BE2C (cell line): ENCODE measurements at regions not wholly inside any gene's neighbourhood (a gene's known extent, or its start where the extent isn't known, plus 50 kb on each side); places are given as distances from the start of the nearest gene placed in this dataset.

Source experiments
- DNase-seq: peaks from one replicate; pipeline ENCODE4 v3.0.0-alpha.2; 2020
- H3K27me3 ChIP-seq: fragments of 250-450 bp; sonication (Bioruptor Pico); 2 replicates; pipeline ENCODE4 v1.5.1; 2020; ENCODE audit warnings: mild to moderate bottlenecking
- H3K36me3 ChIP-seq: fragments of 250-450 bp; sonication (Bioruptor Pico); 2 replicates; pipeline ENCODE4 v1.5.1; 2020; ENCODE audit warnings: mild to moderate bottlenecking
- H3K4me1 ChIP-seq: fragments of 250-450 bp; sonication (Bioruptor Pico); 2 replicates; pipeline ENCODE4 v1.5.1; 2020
- H3K4me3 ChIP-seq: 2 replicates; pipeline ENCODE4 v1.5.1; 2011; ENCODE audit warnings: low read depth, low read length
- H3K9me3 ChIP-seq: fragments of 250-450 bp; sonication (Bioruptor Pico); 2 replicates; pipeline ENCODE4 v1.5.1; 2020
- TF ChIP-seq, protein P1 (sequence below): IDR thresholded peaks from 2 replicates; pipeline ENCODE4 v1.5.1; 2012; ENCODE audit warnings: mild to moderate bottlenecking, low read depth, low read length

DNA sequence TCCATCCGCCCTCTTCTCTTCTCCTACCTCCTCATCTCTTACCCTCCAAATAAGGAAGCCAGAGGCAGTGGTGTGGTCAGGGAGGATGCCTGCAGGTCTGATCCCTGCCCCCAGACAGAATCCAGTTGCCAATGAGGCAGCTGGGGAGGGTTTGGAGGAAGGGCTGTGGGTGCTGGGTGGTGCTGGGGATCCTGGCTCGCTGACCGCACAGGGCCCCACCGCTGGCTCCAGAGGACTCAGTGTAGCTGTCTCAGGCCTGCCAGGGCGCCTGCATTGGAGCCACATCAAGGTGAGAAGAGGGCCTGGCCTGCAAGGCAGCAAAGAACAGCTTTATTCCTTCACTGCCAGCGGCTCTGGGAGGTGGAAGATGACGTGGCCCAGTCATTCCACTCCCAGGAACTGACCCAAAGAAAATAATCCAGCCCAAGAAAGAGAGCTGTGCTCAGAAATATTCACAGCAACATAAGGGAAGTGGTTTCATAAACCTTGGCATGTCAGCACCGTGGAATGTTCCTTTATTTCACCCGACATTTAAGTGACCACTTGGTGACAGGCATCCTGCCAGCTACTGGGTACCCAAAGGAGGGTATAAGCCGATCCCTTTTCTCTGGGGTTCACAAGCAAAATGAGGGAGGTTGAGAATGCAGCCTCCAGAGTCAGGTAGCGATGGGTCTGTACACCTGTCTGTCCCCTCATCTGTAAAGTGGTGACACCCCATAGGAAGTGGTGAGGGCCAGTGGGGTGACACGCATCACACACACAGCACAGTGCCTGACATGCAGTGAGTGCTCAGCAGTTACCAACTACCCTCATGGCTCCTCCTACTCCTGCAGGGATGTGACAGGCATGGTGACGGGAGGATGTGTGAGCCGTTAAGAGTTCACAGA, 125.1 kb downstream of the SNX5 start:
- Histone ChIP-seq H3K9me3 (no peaks in the 10 kb centered on the region; the same call in 1 of the 2 replicates), H3K27me3 (no peaks in the 10 kb centered on the region), H3K4me3 (no peak overlapping the region), H3K36me3 (no peaks in the 10 kb centered on the region), H3K4me1 (no peaks in the 10 kb centered on the region)
- TF ChIP-seq, protein P1, sequence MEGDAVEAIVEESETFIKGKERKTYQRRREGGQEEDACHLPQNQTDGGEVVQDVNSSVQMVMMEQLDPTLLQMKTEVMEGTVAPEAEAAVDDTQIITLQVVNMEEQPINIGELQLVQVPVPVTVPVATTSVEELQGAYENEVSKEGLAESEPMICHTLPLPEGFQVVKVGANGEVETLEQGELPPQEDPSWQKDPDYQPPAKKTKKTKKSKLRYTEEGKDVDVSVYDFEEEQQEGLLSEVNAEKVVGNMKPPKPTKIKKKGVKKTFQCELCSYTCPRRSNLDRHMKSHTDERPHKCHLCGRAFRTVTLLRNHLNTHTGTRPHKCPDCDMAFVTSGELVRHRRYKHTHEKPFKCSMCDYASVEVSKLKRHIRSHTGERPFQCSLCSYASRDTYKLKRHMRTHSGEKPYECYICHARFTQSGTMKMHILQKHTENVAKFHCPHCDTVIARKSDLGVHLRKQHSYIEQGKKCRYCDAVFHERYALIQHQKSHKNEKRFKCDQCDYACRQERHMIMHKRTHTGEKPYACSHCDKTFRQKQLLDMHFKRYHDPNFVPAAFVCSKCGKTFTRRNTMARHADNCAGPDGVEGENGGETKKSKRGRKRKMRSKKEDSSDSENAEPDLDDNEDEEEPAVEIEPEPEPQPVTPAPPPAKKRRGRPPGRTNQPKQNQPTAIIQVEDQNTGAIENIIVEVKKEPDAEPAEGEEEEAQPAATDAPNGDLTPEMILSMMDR, result no peak
- no peak for DNase-seq

DNA sequence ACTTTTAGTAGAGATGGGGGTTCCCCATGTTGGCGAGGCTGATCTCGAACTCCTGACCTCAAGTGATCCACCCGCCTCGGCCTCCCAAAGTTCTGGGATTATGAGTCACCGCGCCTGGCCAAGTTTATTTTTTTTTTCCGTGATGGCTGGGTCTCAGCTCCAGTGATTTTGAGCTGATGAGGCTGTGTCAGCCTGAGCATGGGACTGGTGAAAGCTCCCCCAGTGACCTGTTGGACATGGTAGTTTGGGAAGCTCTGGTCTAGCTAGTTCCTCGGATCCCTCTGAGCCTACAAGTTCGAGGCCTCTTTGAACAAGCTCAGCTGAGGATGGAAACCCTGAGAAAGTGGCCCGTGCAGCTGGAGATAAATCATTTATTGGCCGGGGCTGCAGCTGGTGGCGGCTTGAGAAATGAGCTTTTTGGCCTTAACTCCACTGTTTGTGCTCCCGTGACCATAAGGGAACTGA, 126.8 kb downstream of the SNX5 start:
- H3K4me3 ChIP-seq, result no peak overlapping the region
- no peaks in the 10 kb centered on the region for H3K27me3 ChIP-seq
- no peaks in the 10 kb centered on the region for H3K4me1 ChIP-seq
- DNase-seq, result no peak
- TF ChIP-seq, protein P1, result no peak
- H3K36me3 ChIP-seq, result no peaks in the 10 kb centered on the region
- H3K9me3 ChIP-seq, result no peaks in the 10 kb centered on the region; the same call in 1 of the 2 replicates

DNA sequence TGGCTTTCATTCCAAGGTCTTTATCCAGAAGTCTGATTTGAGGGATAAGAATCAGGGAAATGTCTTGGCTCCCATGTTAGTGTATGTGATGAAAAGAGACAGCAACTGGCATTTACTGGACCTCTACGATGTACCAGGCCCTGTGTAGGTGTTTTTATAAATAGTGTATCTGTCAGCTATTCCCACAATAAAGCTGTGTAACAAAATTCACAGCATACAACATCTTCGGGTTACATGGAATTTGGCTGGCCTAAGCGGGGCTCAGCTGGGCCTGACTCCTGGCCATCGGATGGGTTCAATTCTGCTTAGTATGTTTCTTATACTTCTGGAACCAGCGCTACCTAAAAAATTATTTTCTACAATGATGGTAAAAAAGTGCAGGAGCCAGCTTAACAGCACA, 128.2 kb downstream of the SNX5 start:
- TF ChIP-seq, protein P1, result no peak
- H3K4me1 ChIP-seq, result no peaks in the 10 kb centered on the region
- H3K27me3 ChIP-seq, result no peaks in the 10 kb centered on the region
- no peak for DNase-seq
- no peaks in the 10 kb centered on the region; the same call in 1 of the 2 replicates for H3K9me3 ChIP-seq
- no peak overlapping the region for H3K4me3 ChIP-seq
- no peaks in the 10 kb centered on the region for H3K36me3 ChIP-seq

DNA sequence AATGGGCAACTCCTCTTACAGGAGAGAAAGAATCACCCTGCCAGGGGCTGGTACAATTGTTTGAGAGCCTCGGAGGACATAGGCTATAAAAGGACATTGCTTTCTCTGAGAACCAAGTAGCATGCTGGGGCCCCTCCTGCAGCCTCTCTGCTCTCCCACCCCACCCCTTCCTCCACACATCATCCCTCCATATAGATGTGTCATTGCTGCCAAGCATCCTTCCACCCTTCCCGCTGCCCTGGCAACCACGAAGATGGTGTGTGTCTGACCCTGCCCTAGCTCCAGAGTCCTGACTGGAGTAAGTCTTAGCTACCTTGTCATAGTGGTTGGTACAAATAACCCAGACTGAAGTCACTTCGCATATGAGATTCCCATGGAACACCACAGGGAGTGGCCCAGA, 129.7 kb downstream of the SNX5 start:
- Histone ChIP-seq H3K4me3 (no peak overlapping the region), H3K9me3 (no peaks in the 10 kb centered on the region; the same call in 1 of the 2 replicates), H3K36me3 (no peaks in the 10 kb centered on the region), H3K27me3 (no peaks in the 10 kb centered on the region), H3K4me1 (no peaks in the 10 kb centered on the region)
- DNase-seq, result no peak
- TF ChIP-seq, protein P1, result no peak

DNA sequence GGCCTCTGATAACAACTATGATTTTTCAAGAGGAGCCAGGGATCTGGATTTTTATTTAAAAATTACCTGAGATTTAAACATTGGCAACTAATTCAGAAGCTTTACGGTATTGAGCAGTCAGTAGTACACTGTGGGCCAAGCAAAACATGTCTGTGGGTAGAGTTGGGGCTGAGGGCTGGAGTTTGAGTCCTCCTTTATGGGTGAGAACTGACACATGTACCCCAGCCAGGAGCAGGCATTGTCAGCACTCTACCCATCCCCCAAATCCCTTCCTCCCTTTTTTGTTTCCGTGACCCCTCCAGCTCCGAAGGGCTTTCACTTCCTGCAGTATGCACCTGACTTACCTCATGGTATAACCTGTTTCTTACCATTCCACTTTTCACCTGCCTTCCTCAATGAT, 131.4 kb downstream of the SNX5 start:
- TF ChIP-seq, protein P1, result no peak
- Histone ChIP-seq H3K4me3 (no peak overlapping the region), H3K4me1 (no peaks in the 10 kb centered on the region), H3K27me3 (no peaks in the 10 kb centered on the region), H3K36me3 (no peaks in the 10 kb centered on the region), H3K9me3 (no peaks in the 10 kb centered on the region; the same call in 1 of the 2 replicates)
- DNase-seq, result no peak

DNA sequence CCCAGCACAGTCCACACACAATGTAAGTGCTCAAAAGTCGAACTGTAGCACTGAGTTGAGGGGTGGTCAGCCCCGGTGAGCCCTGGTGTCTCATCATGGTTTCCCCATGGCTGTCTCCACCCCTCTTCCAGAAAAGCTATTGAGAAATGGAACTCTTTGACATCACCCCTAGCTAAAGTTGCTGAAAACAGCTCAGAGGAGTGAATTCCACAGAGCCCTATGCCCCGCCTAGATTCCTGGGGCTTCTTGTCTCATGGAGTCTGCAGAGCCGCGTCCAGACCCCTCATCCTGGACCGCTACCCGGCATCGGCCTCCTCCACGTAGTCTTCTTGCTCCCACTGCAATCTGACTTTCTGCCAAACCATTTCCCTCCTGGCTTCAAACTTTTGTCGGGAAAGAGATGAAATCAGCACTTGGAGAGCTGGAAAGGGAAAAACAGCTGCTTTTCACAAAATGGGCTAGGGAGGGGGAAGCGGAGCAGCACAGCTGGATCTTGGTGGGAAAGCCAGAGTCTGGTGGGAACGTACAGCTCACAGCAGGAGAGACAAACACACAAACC, 132.2 kb downstream of the SNX5 start:
- Histone ChIP-seq H3K27me3 (no peaks in the 10 kb centered on the region), H3K4me1 (no peaks in the 10 kb centered on the region), H3K36me3 (no peaks in the 10 kb centered on the region), H3K4me3 (no peak overlapping the region), H3K9me3 (no peaks in the 10 kb centered on the region; the same call in 1 of the 2 replicates)
- TF ChIP-seq, protein P1, result no peak
- no peak for DNase-seq
